A204.1 (cell line): ENCODE measurements at regions not wholly inside any gene's neighbourhood (a gene's known extent, or its start where the extent isn't known, plus 50 kb on each side); places are given as distances from the start of the nearest gene placed in this dataset.
"Not testable (repeated sequence)": the region's sequence is repeated elsewhere in the genome, so short reads cannot be mapped to it uniquely, and the experiment has no call there.

Source experiments
- FAIRE-seq: peaks from 2 replicates; lab custom pipeline; 2012; peaks lifted over from hg19 to GRCh38; lab: Jason Lieb, UNC

DNA sequence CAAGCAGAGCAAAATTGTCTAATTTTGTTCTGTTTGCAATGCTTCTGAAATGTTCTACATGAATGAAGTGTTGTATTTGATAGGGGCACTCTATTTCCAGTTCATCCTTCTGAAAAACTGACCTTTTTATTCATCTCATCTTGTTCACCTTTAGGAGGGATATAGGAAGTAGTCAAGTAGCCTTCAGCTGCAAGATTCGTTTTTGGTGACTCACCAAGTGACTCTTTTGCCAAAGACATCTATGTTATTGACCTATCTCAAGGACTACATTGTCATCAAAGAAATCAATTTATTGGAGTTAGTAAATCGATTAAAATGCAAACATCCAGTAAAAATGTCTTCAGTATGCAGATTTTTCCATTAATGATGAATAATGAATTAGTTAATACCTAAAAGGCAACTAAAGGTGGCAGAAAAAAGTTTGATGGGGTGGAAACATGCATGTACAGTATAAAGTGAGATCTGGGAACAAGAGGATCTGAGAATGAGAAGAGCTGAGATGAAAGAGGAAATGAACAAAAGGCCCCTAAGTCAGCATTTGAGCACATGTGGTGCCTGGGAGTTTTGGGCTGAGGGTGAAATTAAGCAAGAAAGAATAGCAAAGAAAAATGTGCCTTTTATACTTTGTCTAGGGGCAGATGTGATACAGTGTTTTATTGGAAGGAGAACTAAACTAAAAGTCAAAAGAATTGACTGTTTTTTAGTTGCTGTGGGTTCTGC, 255.1 kb upstream of the LINC00305 start:
- no peak for FAIRE-seq

DNA sequence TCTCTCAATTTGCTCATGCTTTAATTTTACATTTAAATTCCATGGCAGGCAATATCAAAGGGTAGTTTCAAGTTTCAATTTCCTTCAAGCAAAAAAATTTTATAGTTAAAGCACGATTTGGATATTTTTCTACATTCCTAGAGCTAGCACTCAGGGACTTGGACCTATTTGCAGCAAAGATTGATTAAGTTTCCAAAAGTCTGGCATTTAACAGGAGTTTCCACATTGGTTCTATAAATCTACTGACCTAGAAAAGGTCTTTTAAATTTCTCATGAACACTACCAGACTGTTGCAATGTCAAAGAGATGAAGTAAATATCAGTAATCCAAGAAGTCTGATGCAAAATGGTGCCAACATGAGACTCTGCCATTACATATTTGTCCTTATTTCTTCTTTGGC, 253.7 kb upstream of the LINC00305 start:
- FAIRE-seq, result no peak

DNA sequence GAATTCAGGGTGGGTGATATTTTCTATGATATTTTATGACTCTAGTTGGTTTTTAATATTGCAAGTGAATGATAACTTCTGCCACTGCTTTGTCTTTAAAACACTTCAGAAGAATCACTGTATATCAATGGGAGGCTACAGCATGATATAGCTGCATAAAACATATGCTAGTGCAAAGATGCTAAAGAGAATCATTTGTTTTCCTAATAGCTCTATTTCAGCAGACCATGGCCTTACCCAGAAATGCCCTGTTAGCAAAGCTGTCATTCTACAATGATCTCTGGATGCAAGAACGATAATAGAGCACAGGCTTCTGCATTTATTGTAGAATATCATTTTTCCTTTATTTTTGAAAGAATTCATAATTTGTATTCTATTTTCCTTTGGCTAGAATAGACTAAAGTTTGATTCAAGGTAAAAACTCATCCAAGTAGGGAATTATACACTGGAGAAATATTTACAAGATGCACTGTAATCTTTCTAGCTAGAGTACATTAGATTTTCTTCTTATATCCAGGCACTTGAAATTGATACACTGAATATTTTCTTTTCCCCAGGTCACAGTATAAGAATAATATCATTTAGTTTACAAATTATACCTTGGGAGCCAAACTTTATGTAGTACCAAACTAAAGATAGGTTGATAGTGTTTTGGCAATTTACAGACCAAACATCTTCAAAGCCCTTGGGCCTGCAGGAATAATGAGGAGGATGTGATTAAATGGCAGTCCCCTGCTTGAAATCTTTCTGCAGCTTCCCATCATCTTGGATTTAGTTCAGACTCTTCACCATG, 252.6 kb upstream of the LINC00305 start:
- FAIRE-seq, result no peak

DNA sequence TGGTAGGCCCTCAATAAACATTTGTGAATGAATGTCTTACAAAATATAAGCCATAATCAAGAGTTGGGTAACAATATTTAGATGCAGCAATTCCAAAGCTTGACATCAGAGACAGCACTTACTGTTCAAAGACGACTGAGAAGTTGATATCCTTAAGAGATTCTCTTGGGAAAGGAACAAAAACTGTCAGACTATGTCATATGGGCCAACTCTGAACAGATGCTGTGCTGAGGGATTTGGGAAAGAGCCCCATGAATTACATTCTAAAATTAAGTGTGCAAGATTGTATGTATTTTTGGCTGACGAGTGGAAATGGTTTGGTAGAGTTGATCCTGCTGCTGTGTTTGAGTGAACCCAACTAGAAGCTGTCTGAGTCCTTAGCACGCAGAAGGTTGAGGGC, 250.7 kb upstream of the LINC00305 start:
- FAIRE-seq, result no peak

DNA sequence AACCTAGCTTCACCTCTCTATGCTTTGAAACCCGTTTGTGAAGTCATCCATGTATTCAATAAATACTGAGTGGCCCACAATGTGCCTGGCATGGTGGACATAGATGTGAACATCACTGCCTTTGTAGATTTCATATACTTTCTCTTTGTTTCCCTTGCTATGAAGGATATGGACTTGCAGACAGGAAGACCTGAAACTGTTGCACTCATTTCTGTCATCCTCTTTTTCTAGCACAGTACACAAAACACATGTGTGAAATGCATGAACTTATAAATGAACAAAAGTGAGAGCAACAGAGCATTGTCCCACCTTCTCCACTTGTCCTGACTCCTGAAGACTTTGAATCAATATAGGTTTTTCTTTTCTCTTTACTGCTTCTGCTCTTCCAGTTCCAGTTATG, 249.4 kb upstream of the LINC00305 start:
- FAIRE-seq, result no peak

DNA sequence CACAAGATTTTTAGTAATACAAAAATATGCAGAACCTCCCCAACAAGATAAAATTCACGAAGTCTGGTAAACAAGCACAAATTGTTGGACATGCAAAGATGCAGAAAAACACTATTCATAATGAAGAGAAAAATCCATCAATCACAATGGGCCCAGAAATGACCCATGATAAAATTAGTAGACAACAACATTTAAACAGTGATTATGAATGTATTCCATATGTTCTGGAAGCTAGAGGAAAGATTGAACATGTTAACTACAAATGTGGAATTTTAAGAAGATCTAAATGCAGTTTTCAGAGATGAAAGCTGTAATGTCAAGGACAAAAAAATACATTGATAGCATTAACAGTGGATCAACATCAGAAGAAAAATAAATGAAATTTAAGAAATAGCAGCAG, 243.3 kb upstream of the LINC00305 start:
- no peak for FAIRE-seq

DNA sequence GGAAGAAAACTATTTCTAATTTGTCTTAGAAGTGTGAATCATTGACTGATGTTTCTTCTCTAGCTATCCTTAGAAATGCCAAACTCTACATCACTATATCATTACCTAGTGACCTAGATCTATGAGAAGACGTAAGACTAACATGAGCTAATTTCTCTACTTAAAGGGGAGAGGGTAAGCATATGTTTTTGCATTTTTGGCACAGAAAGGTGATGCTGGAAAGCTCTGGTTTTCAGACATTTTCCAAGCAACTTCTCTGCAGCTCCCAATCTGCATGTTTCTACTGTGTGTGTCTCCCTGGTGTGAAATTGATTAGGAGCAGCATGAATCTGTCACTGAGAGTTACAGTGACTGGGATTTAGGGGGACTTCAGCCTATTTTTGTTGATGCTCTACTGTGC, 235.2 kb upstream of the LINC00305 start:
- FAIRE-seq, result no peak

DNA sequence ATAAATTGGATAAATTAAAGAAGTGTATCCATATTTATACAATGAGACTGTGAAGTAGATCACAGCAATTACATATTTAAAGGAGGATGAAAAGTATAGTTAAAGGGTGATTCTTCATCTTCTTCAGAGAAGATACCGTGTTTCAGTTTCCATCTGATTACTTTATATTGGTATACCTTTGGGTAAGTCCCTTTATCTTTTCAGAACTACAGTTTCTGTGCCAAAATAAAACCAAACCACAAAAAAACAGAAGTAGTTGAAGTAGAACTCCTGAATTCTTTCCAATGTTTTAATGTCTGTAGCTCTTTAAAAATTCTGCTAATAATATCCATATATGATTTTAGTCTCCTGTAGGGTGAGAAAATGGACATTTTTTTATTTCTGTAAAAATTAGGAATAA, 231.2 kb upstream of the LINC00305 start:
- no peak for FAIRE-seq

DNA sequence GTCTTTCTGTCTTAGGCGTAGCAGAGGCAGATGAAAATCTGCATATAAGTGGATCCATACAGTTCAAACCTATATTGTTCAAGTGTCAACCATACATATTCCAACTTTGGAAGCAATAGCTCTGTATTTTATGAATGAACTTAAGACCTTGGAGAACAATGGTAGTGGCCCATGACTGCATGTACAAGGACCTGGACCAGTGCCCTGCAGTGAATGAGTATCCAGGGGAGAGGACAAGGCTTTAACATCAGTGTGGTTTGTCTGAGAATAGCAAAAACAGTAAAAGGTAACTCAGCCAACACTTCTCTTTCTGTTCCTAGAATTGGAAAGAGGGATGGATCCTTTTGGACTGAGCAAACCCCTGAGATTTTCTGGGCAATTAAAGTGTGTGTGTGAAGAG, 230.8 kb upstream of the LINC00305 start:
- FAIRE-seq, result no peak

DNA sequence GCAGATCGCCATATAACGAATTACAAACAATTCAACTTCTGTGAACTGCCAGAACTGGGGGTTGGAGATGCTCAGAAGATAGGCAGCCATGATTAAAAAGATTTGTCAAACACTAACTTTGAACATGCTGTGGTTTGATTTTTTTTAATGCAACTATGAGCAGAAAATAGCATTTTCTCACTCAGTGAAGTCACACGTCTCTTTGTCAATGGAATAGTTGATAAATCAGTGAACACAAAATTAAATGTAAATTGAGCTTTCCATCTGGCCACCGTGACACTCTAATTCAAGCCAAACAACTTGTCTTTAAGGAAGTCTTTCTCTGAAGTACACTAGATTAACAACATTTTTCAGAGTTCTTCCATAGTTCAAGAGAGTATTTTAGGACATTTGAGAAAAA, 228.6 kb upstream of the LINC00305 start:
- FAIRE-seq, result no peak

DNA sequence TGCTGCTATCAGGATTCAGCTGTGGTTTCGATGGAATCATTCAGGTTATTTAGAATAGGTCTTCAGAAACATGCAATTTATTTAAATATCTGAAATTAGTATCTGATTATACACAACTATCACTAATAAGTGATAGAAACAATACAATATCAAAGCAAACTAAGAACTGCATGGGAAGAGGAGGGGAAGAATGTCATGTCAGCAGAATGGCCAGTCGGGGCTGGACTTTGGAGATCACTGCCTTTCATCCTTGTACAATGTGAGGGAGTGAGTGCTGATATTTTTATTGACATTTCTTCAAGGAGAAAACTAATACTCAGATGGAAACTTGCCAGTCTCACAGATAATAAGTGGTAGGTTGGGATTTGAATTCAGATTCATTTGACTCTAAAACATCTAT, 224.0 kb upstream of the LINC00305 start:
- no peak for FAIRE-seq

DNA sequence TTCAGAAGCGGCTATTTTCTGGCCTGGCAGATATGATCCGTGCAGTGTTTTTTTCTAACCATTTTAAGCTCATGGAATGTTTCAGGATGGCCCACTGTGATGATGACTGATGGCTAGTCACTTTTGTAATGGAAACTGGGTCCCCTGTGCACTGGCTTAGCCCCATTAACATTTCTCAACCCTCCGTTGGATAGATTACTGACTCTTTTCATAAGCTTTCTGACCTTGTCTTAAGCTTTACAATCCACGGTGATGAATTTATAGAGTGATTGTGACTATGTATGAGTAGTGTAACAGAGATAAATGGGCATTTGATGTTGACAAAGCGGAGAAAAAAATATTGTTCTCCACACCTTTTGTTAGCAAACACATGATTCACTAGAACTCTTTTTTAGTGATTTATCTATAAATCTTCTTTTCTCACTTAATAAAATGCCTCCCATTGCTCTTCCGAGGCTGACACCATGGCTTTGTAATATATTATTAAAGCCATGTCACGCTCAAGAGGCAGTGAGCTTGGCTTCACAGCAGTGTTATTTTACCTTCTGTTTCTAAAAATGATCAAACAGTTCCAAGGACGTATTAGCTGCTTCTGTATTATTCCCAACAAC, 221.0 kb upstream of the LINC00305 start:
- FAIRE-seq, result not testable (repeated sequence)

DNA sequence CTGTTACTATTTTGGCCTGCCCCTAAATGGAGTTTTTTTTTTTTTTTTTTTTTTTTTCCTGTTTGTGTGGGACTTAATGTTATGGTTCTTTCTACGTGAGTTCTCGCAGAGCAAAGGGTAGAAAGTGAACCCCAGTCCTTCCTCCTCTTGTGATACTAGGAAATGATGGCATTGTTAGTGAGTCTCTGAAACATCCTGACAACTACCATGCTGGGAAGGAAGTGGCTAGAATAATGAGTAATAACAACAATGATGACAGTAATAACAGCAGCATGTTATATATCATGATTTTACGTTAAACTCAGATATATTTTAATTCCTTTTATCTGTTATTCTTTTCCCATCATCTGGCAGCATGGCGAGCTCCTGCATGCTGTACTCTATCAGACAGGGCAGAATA, 216.2 kb upstream of the LINC00305 start:
- FAIRE-seq, result no peak

DNA sequence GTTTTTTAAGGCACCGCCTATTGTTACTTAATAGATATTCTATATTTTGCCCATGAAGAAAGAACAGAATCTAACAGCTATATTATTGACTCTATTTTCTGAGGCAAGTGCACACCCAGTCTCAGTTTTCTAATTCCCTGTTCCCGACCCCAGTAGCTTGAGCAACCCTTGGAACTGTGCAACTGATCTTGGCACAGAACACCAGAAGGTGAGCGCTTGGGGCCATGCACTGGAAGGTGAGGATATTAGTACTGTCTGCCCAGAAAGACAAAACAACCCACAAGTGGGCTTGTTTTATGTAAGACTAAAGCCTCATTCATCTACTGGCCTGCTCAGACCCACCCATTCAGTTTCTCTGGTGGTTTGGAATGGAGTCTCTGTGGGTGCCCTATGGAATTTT, 188.8 kb upstream of the LINC00305 start:
- FAIRE-seq, result no peak

DNA sequence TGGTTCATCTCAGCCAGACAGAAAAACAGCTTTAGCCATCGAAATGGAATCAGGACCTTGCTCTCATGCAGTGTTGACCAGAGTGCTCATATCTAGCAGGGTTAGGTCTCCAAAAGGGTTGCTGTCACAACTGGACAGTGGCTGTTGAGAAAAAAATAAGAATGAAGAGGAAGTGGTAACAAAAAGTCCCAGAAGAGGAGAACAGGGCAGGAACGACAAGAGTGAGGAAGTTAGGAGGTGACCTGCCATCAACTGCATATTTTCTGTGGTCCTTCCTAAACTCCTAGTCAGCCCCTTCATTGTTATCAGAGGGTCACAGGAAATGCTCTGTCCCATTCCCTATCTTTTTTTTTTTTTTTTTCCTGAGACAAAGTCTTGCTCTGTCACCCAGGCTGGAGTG, 188.1 kb upstream of the LINC00305 start:
- no peak for FAIRE-seq

DNA sequence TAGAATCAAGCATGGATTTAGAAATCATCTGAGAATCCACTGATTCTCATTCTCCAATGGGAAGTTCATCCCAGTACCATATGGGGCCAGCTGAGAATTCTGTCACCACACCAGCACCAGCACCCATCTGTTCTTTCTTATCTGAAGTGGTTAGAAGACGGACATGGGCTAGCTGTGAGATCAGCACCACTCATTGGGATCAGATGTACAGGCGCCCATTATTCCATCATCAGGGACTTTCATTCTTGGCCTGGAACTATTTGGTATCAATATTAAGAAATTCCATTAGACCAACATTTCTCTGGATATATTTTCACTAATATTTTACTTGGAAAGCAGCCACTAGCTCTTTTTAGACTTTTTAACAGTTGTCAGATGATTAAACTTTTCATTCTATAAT, 185.9 kb upstream of the LINC00305 start:
- FAIRE-seq, result no peak

DNA sequence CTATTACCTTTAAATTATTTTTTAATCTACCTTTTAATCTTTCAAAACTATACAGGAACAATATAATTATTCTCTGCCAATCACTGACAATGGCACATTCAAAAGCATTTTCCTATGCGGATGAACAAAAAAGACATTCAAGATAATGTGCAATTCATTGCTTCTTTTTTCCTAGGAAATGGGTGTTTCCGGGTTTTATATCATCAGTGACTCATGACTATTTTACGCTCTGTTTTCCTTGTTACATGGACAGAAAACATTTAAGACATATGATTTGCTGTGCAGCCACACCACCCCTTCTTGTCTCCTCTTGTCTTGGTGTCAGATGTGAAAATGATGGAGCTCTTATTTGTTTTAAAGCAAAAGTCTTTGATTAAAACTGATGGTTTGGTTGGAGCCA, 184.7 kb upstream of the LINC00305 start:
- FAIRE-seq, result no peak

DNA sequence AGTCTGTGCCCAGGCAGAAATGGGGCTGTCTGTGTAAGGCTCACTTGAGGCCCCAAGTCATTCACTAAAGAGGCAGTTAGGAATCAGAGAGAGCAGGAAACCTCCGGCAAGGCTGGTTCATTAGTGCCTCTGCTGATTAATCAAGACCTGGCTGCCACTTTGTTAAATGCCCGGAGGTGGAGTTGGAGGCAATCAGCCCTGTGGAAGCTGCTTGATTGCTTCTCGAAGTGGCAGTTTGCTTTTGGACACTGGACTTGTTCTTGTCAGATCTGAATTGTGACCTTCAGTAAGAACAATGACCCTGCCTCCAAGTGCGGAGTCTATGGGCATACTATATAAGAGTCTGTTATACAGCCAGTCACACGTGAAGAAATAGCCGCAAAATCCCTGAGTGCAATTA, 183.9 kb upstream of the LINC00305 start:
- no peak for FAIRE-seq

DNA sequence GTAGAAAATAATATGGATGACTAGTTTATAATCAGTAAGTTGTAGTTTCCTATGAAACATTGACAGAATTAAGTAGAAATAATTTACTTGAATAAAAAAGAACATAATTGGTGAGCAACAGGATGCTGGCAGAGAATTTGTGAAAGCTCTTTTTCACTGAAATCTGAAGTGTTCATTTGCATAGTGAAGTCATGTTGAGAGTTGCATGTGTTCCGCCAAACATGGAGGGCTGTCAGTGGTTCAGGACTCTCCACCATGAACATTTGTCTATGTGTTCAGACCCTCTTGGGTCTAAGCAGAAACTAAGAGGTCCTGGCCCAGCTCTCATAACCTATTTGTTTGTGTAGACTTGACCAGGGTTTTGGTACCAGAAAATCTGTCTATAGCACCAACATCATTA, 182.5 kb upstream of the LINC00305 start:
- FAIRE-seq, result no peak

DNA sequence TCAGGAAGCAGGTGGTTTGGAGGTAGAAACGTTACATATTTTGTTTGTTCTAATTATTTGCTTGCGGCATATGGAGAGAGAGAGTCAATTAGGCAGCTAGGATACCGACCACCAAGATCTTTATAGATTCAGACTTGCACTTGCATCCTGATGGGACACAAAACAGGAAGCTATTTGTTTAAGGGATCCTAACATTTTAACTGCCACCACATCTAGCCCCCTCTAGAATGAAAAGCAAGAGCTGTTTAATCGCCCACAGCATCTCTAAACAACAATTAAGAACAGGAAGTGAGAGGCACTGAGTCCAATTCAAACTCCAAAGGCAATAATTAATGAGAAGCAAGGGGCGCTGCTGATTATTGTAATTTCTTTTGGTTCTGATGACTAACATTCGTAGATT, 182.0 kb upstream of the LINC00305 start:
- FAIRE-seq, result no peak

DNA sequence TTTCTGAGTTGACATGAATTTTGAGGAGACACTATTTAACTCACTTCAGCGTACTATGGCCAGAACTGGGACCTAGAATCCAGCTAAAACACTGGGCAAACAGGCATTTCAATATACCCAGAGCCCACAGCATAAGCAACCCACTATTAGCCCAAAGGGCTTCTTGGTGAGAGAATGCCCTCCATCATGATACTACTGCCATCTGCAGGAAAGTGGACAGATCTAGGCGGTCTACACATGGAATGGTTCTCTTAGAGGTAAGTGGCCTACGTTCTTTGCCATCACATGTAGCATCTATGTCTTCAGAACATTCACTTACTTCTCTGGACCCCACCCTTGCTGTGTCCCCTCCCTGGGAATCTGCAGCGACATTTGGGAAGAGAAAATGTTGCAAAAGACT, 181.3 kb upstream of the LINC00305 start:
- no peak for FAIRE-seq

DNA sequence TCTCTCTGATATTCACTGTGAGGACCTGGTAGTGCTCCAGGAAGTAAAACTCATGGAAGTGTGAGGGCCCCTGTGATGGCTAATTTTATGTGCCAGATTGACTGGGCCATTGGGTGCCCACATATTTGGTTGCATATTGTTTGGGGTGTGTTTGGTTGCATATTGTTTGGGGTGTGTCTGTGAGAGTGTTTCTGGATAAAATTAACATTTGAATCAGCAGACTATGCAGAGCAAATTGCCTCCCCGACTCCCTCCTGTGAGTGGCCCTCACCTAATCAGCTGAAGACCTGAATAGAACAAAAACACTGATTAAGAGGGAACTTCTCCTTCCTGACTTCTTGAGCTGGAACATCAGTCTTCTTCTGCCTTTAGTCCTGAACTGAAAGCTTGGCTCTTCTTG, 173.3 kb upstream of the LINC00305 start:
- FAIRE-seq, result no peak

DNA sequence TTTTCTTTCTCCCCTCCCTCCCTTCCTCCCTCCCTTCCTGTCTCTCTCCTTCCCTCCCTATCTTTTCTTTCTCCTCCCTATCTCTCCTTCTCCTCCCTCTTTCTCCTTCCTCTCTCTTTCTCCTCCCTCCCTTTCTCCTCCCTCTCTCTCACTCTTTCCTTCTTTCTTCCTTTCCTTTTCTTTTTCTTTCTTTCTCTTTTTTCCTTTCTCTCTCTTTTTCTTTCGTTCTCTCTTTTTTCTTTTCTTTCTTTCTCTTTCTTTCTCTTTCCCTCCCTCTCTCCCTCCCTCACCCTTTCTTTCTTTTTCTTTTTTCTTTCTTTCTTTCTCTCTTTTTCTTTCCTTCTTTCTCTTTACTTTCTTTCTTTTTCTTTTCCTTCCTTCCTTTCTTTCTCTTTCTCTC, 169.7 kb upstream of the LINC00305 start:
- no peak for FAIRE-seq

DNA sequence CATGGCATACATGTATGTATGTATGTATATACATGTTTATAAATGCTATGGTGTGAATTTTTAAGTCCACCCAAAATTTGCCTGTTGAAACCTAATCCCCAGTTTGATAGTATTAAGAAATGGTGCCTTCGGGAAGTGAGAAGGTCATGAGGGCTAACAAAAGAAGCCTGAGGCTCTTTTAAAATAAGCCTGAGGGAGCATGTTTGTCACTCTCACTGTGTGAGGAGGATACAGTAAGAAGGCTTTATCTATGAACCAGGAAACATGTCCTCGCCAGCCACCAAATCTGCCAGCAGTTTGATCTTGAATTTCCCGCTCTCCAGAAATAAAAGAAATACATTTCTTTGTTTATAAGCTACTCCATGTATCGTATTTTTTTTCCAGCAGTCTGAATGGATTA, 163.0 kb upstream of the LINC00305 start:
- FAIRE-seq, result no peak
